SK-N-SH treated with all-trans-retinoic acid at 6 μM for 48 hours (cell line): ENCODE measurements at regions not wholly inside any gene's neighbourhood (a gene's known extent, or its start where the extent isn't known, plus 50 kb on each side); places are given as distances from the start of the nearest gene placed in this dataset.

Source experiments
- ARNTL ChIP-seq: fragments of 450-650 bp; formaldehyde crosslinking; IDR thresholded peaks from 2 replicates; pipeline ENCODE4 v1.5.0; 2020; ENCODE audit warnings: low read depth, mild to moderate bottlenecking, moderate library complexity, borderline replicate concordance
- ESRRG ChIP-seq: fragments of 250-450 bp; sonication (Bioruptor Pico); IDR thresholded peaks from 2 replicates; pipeline ENCODE4 v1.6.1; 2021; ENCODE audit warnings: mild to moderate bottlenecking
- PATZ1 ChIP-seq: fragments of 250-450 bp; sonication (Bioruptor Pico); IDR thresholded peaks from 2 replicates; pipeline ENCODE4 v1.8.0; 2020; ENCODE audit warnings: mild to moderate bottlenecking, moderate library complexity, borderline replicate concordance
- RARB ChIP-seq: fragments of 250-450 bp; sonication (Bioruptor Pico); IDR thresholded peaks from 2 replicates; pipeline ENCODE4 v1.8.0; 2021; ENCODE audit warnings: mild to moderate bottlenecking, moderate library complexity
- TCF4 ChIP-seq: fragments of 250-450 bp; sonication (Bioruptor Pico); IDR thresholded peaks from 2 replicates; pipeline ENCODE4 v1.8.0; 2021; ENCODE audit warnings: mild to moderate bottlenecking, moderate library complexity, borderline replicate concordance
- ZFP30 ChIP-seq: fragments of 450-650 bp; formaldehyde crosslinking; IDR thresholded peaks from 2 replicates; pipeline ENCODE4 v1.5.0; 2022; ENCODE audit warnings: mild to moderate bottlenecking, moderate library complexity
- ZNF70 ChIP-seq: fragments of 450-650 bp; formaldehyde crosslinking; IDR thresholded peaks from 2 replicates; pipeline ENCODE4 v1.5.0; 2020; ENCODE audit warnings: mild to moderate bottlenecking, moderate library complexity

DNA sequence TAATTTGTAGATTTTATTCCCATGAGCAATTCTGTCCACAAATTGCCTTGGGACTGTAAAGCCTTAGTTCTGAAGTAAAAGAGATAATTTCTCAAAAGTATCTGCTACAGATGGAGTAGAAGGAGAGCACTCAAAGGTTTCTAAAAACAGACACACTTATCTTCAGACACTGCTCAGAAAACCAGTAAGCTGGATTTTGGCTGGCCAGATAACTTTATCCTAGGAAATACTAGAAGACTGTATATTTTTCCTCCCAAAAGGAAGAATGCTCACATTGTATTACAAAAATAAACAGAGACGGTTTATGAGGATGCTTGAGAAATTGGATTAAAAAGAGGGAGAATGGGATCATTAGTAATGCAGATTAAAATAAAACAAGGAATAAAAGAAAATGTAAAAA lies 178.0 kb upstream of the IGFBP3 start:
- TF ChIP-seq ARNTL (CRISPR knock-in tag), result no peak
- TF ChIP-seq RARB (CRISPR knock-in tag), result no peak
- no peak for TF ChIP-seq TCF4
- TF ChIP-seq ZNF70, result no peak
- TF ChIP-seq ZFP30, result no peak
- TF ChIP-seq PATZ1 (CRISPR knock-in tag), result no peak
- TF ChIP-seq ESRRG, result no peak
